Neural cell (in vitro differentiated cells): ENCODE measurements at regions not wholly inside any gene's neighbourhood (a gene's known extent, or its start where the extent isn't known, plus 50 kb on each side); places are given as distances from the start of the nearest gene placed in this dataset.

Experiments
- H2AFZ ChIP-seq: fragments of 200-600, 300-800 bp; sonication (generic), shearing (Covaris generic); 2 replicates; pipeline ENCODE4 v1.6.0; 2014; ENCODE audit warnings: low read depth, mild to moderate bottlenecking, antibody characterized with exemption, low read length, moderate library complexity
- H3F3A ChIP-seq: fragments of 200-600 bp; shearing (Covaris generic); 2 replicates; pipeline ENCODE4 v1.6.1; 2016; ENCODE audit warnings: mild to moderate bottlenecking, moderate library complexity, mixed read lengths, antibody characterized with exemption, low read length; ENCODE audit not compliant: insufficient read depth, poor library complexity, severe bottlenecking
- H3K27ac ChIP-seq: fragments of 200-600, 300-800 bp; sonication (generic), shearing (Covaris generic); 2 replicates; pipeline ENCODE4 v1.5.1; 2014; ENCODE audit warnings: mild to moderate bottlenecking, low read length, moderate library complexity
- H3K27me3 ChIP-seq: fragments of 300-800, 200-600 bp; sonication (generic), shearing (Covaris generic); 2 replicates; pipeline ENCODE4 v1.6.0; 2014; ENCODE audit warnings: mild to moderate bottlenecking, low read depth, low read length, moderate library complexity; ENCODE audit not compliant: insufficient read depth
- H3K36me3 ChIP-seq: fragments of 300-800, 200-600 bp; sonication (generic), shearing (Covaris generic); 2 replicates; pipeline ENCODE4 v1.5.1; 2014; ENCODE audit warnings: mild to moderate bottlenecking, antibody characterized with exemption, low read length, moderate library complexity; ENCODE audit not compliant: insufficient read depth
- H3K4me2 ChIP-seq: fragments of 300-800, 200-600 bp; sonication (generic), shearing (Covaris generic); 2 replicates; pipeline ENCODE4 v1.6.0; 2014; ENCODE audit warnings: mild to moderate bottlenecking, low read length
- H3K4me3 ChIP-seq: fragments of 300-800, 200-600 bp; sonication (generic), shearing (Covaris generic); 2 replicates; pipeline ENCODE4 v1.5.1; 2014; ENCODE audit warnings: mild to moderate bottlenecking, low read length, moderate library complexity
- H3K79me2 ChIP-seq: fragments of 200-600 bp; shearing (Covaris generic); replicated peaks from 2 replicates; pipeline ENCODE4 v1.6.0; 2014; ENCODE audit warnings: mild to moderate bottlenecking, low read length, moderate library complexity; ENCODE audit not compliant: insufficient read depth
- H3K9ac ChIP-seq: fragments of 300-800, 200-600 bp; sonication (generic), shearing (Covaris generic); 2 replicates; pipeline ENCODE4 v1.6.1; 2016; ENCODE audit warnings: mild to moderate bottlenecking, low read length, mixed read lengths
- H3K9me2 ChIP-seq: fragments of 200-600 bp; shearing (Covaris generic); 2 replicates; pipeline ENCODE4 v1.6.1; 2016; ENCODE audit warnings: mild to moderate bottlenecking, low read length, mixed read lengths; ENCODE audit not compliant: insufficient read depth
- H3K9me3 ChIP-seq: fragments of 200-600, 300-800 bp; sonication (generic), shearing (Covaris generic); 2 replicates; pipeline ENCODE4 v1.6.1; 2016; ENCODE audit warnings: mild to moderate bottlenecking, mixed run types, low read length, moderate library complexity, mixed read lengths
- H4K20me1 ChIP-seq: fragments of 200-600 bp; shearing (Covaris generic); 2 replicates; pipeline ENCODE4 v1.6.1; 2016; ENCODE audit warnings: mild to moderate bottlenecking, mixed run types; ENCODE audit not compliant: insufficient read depth
- CTCF ChIP-seq: fragments of 450-650 bp; IDR thresholded peaks from 2 replicates; pipeline ENCODE4 v1.5.1; 2014; ENCODE audit warnings: antibody characterized with exemption, mild to moderate bottlenecking, moderate library complexity; ENCODE audit not compliant: poor library complexity, severe bottlenecking
- EP300 ChIP-seq: fragments of 450-650 bp; conservative IDR thresholded peaks from 2 replicates; pipeline ENCODE4 v1.6.1; 2014; ENCODE audit warnings: antibody characterized with exemption, mild to moderate bottlenecking, moderate library complexity; ENCODE audit not compliant: poor library complexity, severe bottlenecking
- EZH2 ChIP-seq: fragments of 200-600, 300-800 bp; shearing (Covaris generic), sonication (generic); IDR thresholded peaks from 2 replicates; pipeline ENCODE4 v1.6.1; 2014; ENCODE audit warnings: antibody characterized with exemption, low read length, borderline replicate concordance, mild to moderate bottlenecking; ENCODE audit not compliant: insufficient read depth, poor library complexity, severe bottlenecking
- MXI1 ChIP-seq: fragments of 450-650 bp; conservative IDR thresholded peaks from 2 replicates; pipeline ENCODE4 v1.6.1; 2014; ENCODE audit warnings: antibody characterized with exemption, mild to moderate bottlenecking; ENCODE audit not compliant: poor library complexity, severe bottlenecking
- POLR2AphosphoS5 ChIP-seq: IDR thresholded peaks from 2 replicates; pipeline ENCODE4 v1.6.1; 2012
- RAD21 ChIP-seq: fragments of 450-650 bp; conservative IDR thresholded peaks from 2 replicates; pipeline ENCODE4 v1.6.1; 2014; ENCODE audit warnings: antibody characterized with exemption, mild to moderate bottlenecking, moderate library complexity
- REST ChIP-seq: IDR thresholded peaks from 2 replicates; pipeline ENCODE4 v1.6.1; 2012; ENCODE audit warnings: borderline replicate concordance
- SMC3 ChIP-seq: fragments of 450-650 bp; conservative IDR thresholded peaks from 2 replicates; pipeline ENCODE4 v1.6.1; 2014; ENCODE audit warnings: antibody characterized with exemption, mild to moderate bottlenecking, moderate library complexity; ENCODE audit not compliant: poor library complexity
- TAF1 ChIP-seq: IDR thresholded peaks from 2 replicates; pipeline ENCODE4 v1.6.1; 2012; ENCODE audit warnings: low read depth

DNA sequence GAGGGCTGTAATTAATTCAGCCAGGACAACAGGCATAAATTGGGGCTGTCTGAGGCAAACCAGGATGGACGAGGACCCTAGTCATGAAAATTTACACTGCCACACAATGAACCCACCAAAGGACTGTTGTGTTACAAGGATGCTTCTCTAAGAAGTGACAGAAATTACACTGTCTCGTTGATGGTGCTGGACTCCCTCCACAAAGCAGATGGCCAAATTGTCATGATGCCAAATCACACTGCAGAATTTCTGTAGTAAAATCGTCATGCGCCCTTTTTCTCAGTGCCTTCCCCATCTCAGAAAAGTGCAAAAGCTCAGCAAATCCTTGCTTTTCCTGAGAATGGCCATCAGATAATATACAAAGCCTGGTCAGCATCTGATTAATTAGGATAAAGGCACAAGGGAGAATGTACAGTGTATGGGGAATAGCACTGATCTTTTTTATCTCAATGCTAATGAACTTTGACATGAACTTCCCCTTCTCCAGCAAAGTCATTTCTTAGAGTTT lies 545.8 kb downstream of the CSNK1G3 start:
- no peak overlapping the region for H3K9ac ChIP-seq
- no peak overlapping the region for H3K4me2 ChIP-seq
- no peaks in the 10 kb centered on the region for H3K9me2 ChIP-seq
- no peaks in the 10 kb centered on the region for H3K79me2 ChIP-seq
- TF ChIP-seq EZH2: no peak
- TF ChIP-seq POLR2AphosphoS5: no peak
- TF ChIP-seq EP300: no peak
- no peak for TF ChIP-seq TAF1
- TF ChIP-seq REST: no peak
- TF ChIP-seq CTCF: no peak
- no peak for TF ChIP-seq RAD21
- TF ChIP-seq SMC3: no peak
- no peak for TF ChIP-seq MXI1
- no peaks in the 10 kb centered on the region for H3K36me3 ChIP-seq
- H3K9me3 ChIP-seq: no peaks in the 10 kb centered on the region
- no peak overlapping the region for H3K27ac ChIP-seq
- H2AFZ ChIP-seq: no peak overlapping the region
- H3K27me3 ChIP-seq: no peaks in the 10 kb centered on the region
- no peaks in the 10 kb centered on the region for H3F3A ChIP-seq
- H4K20me1 ChIP-seq: no peaks in the 10 kb centered on the region
- no peak overlapping the region for H3K4me3 ChIP-seq

- H3K27ac ChIP-seq: no peak overlapping the region
- no peak overlapping the region for H3K4me2 ChIP-seq
- no peaks in the 10 kb centered on the region for H4K20me1 ChIP-seq
- H3K9me2 ChIP-seq: no peaks in the 10 kb centered on the region
- no peaks in the 10 kb centered on the region for H3K79me2 ChIP-seq
- no peaks in the 10 kb centered on the region for H3F3A ChIP-seq
- no peak overlapping the region for H3K9ac ChIP-seq
- no peak overlapping the region for H3K4me3 ChIP-seq
- no peaks in the 10 kb centered on the region for H3K36me3 ChIP-seq
- TF ChIP-seq POLR2AphosphoS5 (no peak), EZH2 (no peak)
- H3K27me3 ChIP-seq: no peaks in the 10 kb centered on the region
- no peak overlapping the region for H2AFZ ChIP-seq
- H3K9me3 ChIP-seq: no peaks in the 10 kb centered on the region
These were observed 545.2 kb downstream of the CSNK1G3 start for GRCh38 chr5:124056991-124057723.
